ENCODE measurements at regions not wholly inside any gene's neighbourhood (a gene's known extent, or its start where the extent isn't known, plus 50 kb on each side); places are given as distances from the start of the nearest gene placed in this dataset.

GRCh38 chr3:513301-513700 lies 316.7 kb downstream of the CHL1 start:
- no peaks in the 10 kb centered on the region for H3K79me2 ChIP-seq (replicated peaks; ENCODE audit: insufficient read depth)
- ATAC-seq, result no peak
- H3K4me3 ChIP-seq, result no peak overlapping the region
- H2AFZ ChIP-seq, result no peak overlapping the region
- peaks cover 27% of the 10 kb centered on the region for H3K36me3 Mint-ChIP-seq (ENCODE audit: low read depth)
- H3K4me1 ChIP-seq (ENCODE audit: insufficient read depth), result no peaks in the 10 kb centered on the region
- no peak overlapping the region for H3K27ac ChIP-seq (ENCODE audit: low read depth)
- H3K9me2 ChIP-seq (ENCODE audit: insufficient read depth), result no peaks in the 10 kb centered on the region
- H3K27me3 ChIP-seq (ENCODE audit: insufficient read depth), result no peaks in the 10 kb centered on the region
- peaks cover 85% of the 10 kb centered on the region for H3K9me3 Mint-ChIP-seq
- no peaks in the 10 kb centered on the region for H3K4me1 Mint-ChIP-seq
- H3K27ac Mint-ChIP-seq, result no peak overlapping the region
- TF ChIP-seq EZH2phosphoT487 (IDR thresholded peaks at IDR 0.05; ENCODE audit: unreplicated experiment) (no peak), EZH2 (IDR thresholded peaks at IDR 0.05; ENCODE audit: low read depth, unreplicated experiment) (no peak), ZNF331 (CRISPR knock-in tag; IDR thresholded peaks at IDR 0.05; ENCODE audit: low read depth) (no peak), STAT1 (IDR thresholded peaks at IDR 0.05; ENCODE audit: unreplicated experiment) (no peak), CREB1 (CRISPR knock-in tag; IDR thresholded peaks at IDR 0.05; ENCODE audit: low read depth) (no peak), ZNF462 (CRISPR knock-in tag; IDR thresholded peaks at IDR 0.05) (no peak), NANOG (IDR thresholded peaks at IDR 0.05; ENCODE audit: borderline replicate concordance) (no peak), ZNF114 (CRISPR knock-in tag; IDR thresholded peaks at IDR 0.05) (no peak), JUNB (IDR thresholded peaks at IDR 0.05; ENCODE audit: unreplicated experiment) (no peak), POLR2AphosphoS5 (IDR thresholded peaks at IDR 0.05; ENCODE audit: low read depth) (no peak)
- TF ChIP-seq, protein P1, sequence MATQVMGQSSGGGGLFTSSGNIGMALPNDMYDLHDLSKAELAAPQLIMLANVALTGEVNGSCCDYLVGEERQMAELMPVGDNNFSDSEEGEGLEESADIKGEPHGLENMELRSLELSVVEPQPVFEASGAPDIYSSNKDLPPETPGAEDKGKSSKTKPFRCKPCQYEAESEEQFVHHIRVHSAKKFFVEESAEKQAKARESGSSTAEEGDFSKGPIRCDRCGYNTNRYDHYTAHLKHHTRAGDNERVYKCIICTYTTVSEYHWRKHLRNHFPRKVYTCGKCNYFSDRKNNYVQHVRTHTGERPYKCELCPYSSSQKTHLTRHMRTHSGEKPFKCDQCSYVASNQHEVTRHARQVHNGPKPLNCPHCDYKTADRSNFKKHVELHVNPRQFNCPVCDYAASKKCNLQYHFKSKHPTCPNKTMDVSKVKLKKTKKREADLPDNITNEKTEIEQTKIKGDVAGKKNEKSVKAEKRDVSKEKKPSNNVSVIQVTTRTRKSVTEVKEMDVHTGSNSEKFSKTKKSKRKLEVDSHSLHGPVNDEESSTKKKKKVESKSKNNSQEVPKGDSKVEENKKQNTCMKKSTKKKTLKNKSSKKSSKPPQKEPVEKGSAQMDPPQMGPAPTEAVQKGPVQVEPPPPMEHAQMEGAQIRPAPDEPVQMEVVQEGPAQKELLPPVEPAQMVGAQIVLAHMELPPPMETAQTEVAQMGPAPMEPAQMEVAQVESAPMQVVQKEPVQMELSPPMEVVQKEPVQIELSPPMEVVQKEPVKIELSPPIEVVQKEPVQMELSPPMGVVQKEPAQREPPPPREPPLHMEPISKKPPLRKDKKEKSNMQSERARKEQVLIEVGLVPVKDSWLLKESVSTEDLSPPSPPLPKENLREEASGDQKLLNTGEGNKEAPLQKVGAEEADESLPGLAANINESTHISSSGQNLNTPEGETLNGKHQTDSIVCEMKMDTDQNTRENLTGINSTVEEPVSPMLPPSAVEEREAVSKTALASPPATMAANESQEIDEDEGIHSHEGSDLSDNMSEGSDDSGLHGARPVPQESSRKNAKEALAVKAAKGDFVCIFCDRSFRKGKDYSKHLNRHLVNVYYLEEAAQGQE (IDR thresholded peaks at IDR 0.05; ENCODE audit: unreplicated experiment), result no peak
- TF ChIP-seq, protein P2, sequence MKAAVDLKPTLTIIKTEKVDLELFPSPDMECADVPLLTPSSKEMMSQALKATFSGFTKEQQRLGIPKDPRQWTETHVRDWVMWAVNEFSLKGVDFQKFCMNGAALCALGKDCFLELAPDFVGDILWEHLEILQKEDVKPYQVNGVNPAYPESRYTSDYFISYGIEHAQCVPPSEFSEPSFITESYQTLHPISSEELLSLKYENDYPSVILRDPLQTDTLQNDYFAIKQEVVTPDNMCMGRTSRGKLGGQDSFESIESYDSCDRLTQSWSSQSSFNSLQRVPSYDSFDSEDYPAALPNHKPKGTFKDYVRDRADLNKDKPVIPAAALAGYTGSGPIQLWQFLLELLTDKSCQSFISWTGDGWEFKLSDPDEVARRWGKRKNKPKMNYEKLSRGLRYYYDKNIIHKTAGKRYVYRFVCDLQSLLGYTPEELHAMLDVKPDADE (IDR thresholded peaks at IDR 0.05), result no peak
- TF ChIP-seq, protein P3, sequence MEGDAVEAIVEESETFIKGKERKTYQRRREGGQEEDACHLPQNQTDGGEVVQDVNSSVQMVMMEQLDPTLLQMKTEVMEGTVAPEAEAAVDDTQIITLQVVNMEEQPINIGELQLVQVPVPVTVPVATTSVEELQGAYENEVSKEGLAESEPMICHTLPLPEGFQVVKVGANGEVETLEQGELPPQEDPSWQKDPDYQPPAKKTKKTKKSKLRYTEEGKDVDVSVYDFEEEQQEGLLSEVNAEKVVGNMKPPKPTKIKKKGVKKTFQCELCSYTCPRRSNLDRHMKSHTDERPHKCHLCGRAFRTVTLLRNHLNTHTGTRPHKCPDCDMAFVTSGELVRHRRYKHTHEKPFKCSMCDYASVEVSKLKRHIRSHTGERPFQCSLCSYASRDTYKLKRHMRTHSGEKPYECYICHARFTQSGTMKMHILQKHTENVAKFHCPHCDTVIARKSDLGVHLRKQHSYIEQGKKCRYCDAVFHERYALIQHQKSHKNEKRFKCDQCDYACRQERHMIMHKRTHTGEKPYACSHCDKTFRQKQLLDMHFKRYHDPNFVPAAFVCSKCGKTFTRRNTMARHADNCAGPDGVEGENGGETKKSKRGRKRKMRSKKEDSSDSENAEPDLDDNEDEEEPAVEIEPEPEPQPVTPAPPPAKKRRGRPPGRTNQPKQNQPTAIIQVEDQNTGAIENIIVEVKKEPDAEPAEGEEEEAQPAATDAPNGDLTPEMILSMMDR (conservative IDR thresholded peaks at IDR 0.05; ENCODE audit: low read depth in 2 of 2), result no peak
- no peak overlapping the region for H3K4me2 ChIP-seq
- H3F3A ChIP-seq (replicated peaks; ENCODE audit: low read depth), result no peaks in the 10 kb centered on the region
- no peaks in the 10 kb centered on the region for H4K20me1 ChIP-seq (replicated peaks; ENCODE audit: insufficient read depth)
- H3K36me3 ChIP-seq (ENCODE audit: insufficient read depth), result no peaks in the 10 kb centered on the region
- peaks cover 1% of the 10 kb centered on the region for H3K27me3 Mint-ChIP-seq (ENCODE audit: insufficient read depth, low read depth, poor library complexity)
- no peak overlapping the region for H3K4me3 Mint-ChIP-seq
- no peak for DNase-seq (ENCODE audit: low spot score)

All from GM23338 (cell line).